ENCODE measurements at regions not wholly inside any gene's neighbourhood (a gene's known extent, or its start where the extent isn't known, plus 50 kb on each side); places are given as distances from the start of the nearest gene placed in this dataset.

DNA sequence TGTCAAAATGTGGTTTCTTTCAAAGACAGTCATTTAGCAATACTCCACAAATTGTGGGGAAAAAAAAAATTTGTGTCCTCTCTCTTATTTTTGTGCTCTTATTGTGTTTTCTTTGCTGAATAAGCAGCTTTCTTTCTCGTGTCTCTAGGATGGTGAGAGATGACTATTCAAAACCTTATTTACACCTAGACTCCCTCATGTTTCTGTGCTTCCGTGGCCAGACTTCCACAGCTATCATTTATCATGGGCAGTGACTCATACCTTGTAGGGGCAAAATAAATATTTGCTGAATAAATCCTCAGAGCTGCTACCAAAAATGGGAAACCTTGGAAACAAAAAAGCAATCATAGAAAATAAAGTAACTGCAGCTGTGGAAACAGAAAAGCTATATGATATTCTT is 204.9 kb upstream of the MIR17HG start:
- Histone ChIP-seq H3K27ac (replicated peaks) (no peak overlapping the region), H3K27me3 (ENCODE audit: insufficient read depth, poor library complexity, severe bottlenecking) (no peaks in the 10 kb centered on the region), H3K4me3 (replicated peaks; ENCODE audit: insufficient read depth, low read length) (no peak overlapping the region)
- no peak for DNase-seq (ENCODE audit: low read depth in 1 of 2, low spot score in 1 of 2)
- no peak for TF ChIP-seq POLR2AphosphoS5 (IDR thresholded peaks at IDR 0.05; ENCODE audit: low read depth)

DNA sequence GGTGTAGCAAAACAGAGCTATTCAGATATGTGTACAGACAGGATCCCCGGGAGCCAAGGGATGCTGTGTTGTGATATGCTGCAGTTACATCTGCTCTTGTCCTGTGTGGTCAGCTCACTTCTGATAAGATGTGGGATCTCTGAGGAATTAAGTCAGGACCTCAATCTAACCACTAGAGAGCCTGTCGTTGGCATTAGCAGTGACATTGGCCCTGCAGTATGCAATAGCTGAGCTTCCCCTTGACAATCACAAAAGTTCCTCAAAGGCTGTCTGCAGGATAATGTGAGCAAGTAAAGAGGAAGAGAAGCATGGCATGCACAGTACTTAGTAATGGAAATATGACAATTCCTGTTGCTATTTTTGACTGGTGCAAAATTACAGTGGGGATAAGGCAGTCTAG is 203.4 kb upstream of the MIR17HG start:
- no peaks in the 10 kb centered on the region for H3K27me3 ChIP-seq (ENCODE audit: insufficient read depth, poor library complexity, severe bottlenecking)
- TF ChIP-seq, protein P1, sequence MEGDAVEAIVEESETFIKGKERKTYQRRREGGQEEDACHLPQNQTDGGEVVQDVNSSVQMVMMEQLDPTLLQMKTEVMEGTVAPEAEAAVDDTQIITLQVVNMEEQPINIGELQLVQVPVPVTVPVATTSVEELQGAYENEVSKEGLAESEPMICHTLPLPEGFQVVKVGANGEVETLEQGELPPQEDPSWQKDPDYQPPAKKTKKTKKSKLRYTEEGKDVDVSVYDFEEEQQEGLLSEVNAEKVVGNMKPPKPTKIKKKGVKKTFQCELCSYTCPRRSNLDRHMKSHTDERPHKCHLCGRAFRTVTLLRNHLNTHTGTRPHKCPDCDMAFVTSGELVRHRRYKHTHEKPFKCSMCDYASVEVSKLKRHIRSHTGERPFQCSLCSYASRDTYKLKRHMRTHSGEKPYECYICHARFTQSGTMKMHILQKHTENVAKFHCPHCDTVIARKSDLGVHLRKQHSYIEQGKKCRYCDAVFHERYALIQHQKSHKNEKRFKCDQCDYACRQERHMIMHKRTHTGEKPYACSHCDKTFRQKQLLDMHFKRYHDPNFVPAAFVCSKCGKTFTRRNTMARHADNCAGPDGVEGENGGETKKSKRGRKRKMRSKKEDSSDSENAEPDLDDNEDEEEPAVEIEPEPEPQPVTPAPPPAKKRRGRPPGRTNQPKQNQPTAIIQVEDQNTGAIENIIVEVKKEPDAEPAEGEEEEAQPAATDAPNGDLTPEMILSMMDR (IDR thresholded peaks at IDR 0.05; ENCODE audit: insufficient read depth, low read length), result no peak
- TF ChIP-seq, protein P2, sequence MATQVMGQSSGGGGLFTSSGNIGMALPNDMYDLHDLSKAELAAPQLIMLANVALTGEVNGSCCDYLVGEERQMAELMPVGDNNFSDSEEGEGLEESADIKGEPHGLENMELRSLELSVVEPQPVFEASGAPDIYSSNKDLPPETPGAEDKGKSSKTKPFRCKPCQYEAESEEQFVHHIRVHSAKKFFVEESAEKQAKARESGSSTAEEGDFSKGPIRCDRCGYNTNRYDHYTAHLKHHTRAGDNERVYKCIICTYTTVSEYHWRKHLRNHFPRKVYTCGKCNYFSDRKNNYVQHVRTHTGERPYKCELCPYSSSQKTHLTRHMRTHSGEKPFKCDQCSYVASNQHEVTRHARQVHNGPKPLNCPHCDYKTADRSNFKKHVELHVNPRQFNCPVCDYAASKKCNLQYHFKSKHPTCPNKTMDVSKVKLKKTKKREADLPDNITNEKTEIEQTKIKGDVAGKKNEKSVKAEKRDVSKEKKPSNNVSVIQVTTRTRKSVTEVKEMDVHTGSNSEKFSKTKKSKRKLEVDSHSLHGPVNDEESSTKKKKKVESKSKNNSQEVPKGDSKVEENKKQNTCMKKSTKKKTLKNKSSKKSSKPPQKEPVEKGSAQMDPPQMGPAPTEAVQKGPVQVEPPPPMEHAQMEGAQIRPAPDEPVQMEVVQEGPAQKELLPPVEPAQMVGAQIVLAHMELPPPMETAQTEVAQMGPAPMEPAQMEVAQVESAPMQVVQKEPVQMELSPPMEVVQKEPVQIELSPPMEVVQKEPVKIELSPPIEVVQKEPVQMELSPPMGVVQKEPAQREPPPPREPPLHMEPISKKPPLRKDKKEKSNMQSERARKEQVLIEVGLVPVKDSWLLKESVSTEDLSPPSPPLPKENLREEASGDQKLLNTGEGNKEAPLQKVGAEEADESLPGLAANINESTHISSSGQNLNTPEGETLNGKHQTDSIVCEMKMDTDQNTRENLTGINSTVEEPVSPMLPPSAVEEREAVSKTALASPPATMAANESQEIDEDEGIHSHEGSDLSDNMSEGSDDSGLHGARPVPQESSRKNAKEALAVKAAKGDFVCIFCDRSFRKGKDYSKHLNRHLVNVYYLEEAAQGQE (IDR thresholded peaks at IDR 0.05; ENCODE audit: insufficient replicate concordance, low read depth), result no peak
- TF ChIP-seq GABPA (IDR thresholded peaks at IDR 0.05; ENCODE audit: low read depth) (no peak), POLR2AphosphoS5 (IDR thresholded peaks at IDR 0.05; ENCODE audit: low read depth) (no peak), SPI1 (IDR thresholded peaks at IDR 0.05; ENCODE audit: borderline replicate concordance, low read depth) (no peak)
- no peak overlapping the region for H3K27ac ChIP-seq (replicated peaks)
- DNase-seq (ENCODE audit: low read depth in 1 of 2, low spot score in 1 of 2), result peak in 1 of 2 experiments; percentile 54
- H3K4me3 ChIP-seq (replicated peaks; ENCODE audit: insufficient read depth, low read length), result no peak overlapping the region

DNA sequence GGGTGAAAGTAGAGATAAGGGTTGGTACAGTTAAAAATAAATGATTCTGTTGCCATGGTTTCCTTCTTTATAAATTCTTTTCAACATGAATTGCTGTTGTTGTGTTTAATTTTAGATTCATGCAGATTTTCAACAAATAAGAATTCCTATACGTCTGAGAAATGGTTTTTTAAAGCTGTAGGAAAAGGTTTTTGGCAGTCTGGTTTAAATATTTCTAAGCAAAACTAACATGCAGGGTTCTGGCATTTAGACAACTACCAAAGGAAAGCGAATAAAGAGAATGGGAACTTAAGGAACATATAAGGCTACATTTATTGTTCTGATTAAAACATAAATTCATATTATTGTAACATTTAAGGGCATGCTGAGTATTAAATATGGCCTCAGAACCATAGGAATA is 203.0 kb upstream of the MIR17HG start:
- H3K4me3 ChIP-seq (replicated peaks; ENCODE audit: insufficient read depth, low read length), result no peak overlapping the region
- H3K27me3 ChIP-seq (ENCODE audit: insufficient read depth, poor library complexity, severe bottlenecking), result no peaks in the 10 kb centered on the region
- no peak for DNase-seq (ENCODE audit: low read depth in 1 of 2, low spot score in 1 of 2)
- TF ChIP-seq POLR2AphosphoS5 (IDR thresholded peaks at IDR 0.05; ENCODE audit: low read depth) (no peak), SPI1 (IDR thresholded peaks at IDR 0.05; ENCODE audit: borderline replicate concordance, low read depth) (no peak), GABPA (IDR thresholded peaks at IDR 0.05; ENCODE audit: low read depth) (no peak)
- TF ChIP-seq, protein P2 (IDR thresholded peaks at IDR 0.05; ENCODE audit: insufficient replicate concordance, low read depth), result no peak
- TF ChIP-seq, protein P1 (IDR thresholded peaks at IDR 0.05; ENCODE audit: insufficient read depth, low read length), result no peak
- no peak overlapping the region for H3K27ac ChIP-seq (replicated peaks)

- no peaks in the 10 kb centered on the region for H3K27me3 ChIP-seq (ENCODE audit: insufficient read depth, poor library complexity, severe bottlenecking)
- no peak for TF ChIP-seq POLR2AphosphoS5 (IDR thresholded peaks at IDR 0.05; ENCODE audit: low read depth)
- TF ChIP-seq, protein P2 (IDR thresholded peaks at IDR 0.05; ENCODE audit: insufficient replicate concordance, low read depth), result no peak
- no peak for TF ChIP-seq GABPA (IDR thresholded peaks at IDR 0.05; ENCODE audit: low read depth)
- TF ChIP-seq SPI1 (IDR thresholded peaks at IDR 0.05; ENCODE audit: borderline replicate concordance, low read depth), result no peak
- TF ChIP-seq, protein P1 (IDR thresholded peaks at IDR 0.05; ENCODE audit: insufficient read depth, low read length), result no peak
These were observed 201.8 kb upstream of the MIR17HG start for GRCh38 chr13:91145571-91146205.

More at GRCh38 chr13:91145571-91146205, 201.8 kb upstream of the MIR17HG start:
- DNase-seq (ENCODE audit: low read depth in 1 of 2, low spot score in 1 of 2), result no peak
- H3K27ac ChIP-seq (replicated peaks), result no peak overlapping the region
- H3K4me3 ChIP-seq (replicated peaks; ENCODE audit: insufficient read depth, low read length), result no peak overlapping the region
